ENCODE measurements at regions not wholly inside any gene's neighbourhood (a gene's known extent, or its start where the extent isn't known, plus 50 kb on each side); places are given as distances from the start of the nearest gene placed in this dataset.

GRCh38 chr9:110133608-110134210 lies 74.2 kb downstream of the C9orf152 start:
- H3K4me3 ChIP-seq (replicated peaks in 1 of 2; ENCODE audit: low read depth in 2 of 2, low read length in 2 of 2): no peak overlapping the region
- peak; percentile 56 to 80 for DNase-seq (ENCODE audit: low read depth in 2 of 2)
- TF ChIP-seq, protein P1, sequence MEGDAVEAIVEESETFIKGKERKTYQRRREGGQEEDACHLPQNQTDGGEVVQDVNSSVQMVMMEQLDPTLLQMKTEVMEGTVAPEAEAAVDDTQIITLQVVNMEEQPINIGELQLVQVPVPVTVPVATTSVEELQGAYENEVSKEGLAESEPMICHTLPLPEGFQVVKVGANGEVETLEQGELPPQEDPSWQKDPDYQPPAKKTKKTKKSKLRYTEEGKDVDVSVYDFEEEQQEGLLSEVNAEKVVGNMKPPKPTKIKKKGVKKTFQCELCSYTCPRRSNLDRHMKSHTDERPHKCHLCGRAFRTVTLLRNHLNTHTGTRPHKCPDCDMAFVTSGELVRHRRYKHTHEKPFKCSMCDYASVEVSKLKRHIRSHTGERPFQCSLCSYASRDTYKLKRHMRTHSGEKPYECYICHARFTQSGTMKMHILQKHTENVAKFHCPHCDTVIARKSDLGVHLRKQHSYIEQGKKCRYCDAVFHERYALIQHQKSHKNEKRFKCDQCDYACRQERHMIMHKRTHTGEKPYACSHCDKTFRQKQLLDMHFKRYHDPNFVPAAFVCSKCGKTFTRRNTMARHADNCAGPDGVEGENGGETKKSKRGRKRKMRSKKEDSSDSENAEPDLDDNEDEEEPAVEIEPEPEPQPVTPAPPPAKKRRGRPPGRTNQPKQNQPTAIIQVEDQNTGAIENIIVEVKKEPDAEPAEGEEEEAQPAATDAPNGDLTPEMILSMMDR (IDR thresholded peaks at IDR 0.05; ENCODE audit: low read depth, low read length): no peak

DNA sequence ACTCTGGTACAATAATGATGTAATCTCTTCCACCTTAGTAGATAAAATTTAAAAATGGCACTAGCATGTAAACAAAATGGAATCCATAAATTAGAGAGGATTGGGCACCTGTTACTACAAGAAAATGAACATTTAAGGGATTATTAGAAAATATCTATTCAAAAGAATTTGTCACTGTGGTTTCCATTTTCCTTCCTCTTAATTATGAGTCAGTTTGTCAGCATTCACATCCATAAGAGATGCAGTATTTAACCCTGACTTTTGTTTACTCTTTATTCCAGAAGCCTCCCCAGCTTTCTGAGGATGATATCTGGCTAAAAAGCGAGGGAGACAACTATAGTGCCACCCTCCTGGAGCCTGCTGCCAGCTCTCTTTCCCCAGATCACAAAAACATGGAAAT lies 72.1 kb downstream of the C9orf152 start:
- peak in 1 of 2 donors; percentile 48 for DNase-seq (ENCODE audit: low read depth in 2 of 2)
- no peak overlapping the region for H3K4me3 ChIP-seq (replicated peaks in 1 of 2; ENCODE audit: low read depth in 2 of 2, low read length in 2 of 2)
- TF ChIP-seq, protein P1 (IDR thresholded peaks at IDR 0.05; ENCODE audit: low read depth, low read length): no peak

DNA sequence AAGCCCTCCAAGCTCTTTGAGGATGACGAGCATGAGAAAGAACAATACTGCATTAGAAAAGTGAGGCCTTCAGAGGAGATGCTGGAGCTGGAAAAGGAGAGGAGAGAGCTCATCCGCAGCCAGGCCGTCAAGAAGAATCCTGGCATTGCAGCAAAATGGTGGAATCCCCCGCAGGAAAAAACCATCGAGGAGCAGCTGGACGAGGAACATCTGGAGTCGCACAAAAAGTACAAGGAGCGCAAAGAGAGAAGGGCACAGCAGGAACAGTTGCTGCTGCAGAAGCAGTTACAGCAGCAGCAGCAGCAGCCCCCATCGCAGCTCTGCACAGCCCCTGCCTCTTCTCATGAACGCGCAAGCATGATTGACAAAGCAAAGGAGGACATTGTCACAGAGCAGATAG lies 71.2 kb downstream of the C9orf152 start:
- no peak overlapping the region for H3K4me3 ChIP-seq (replicated peaks in 1 of 2; ENCODE audit: low read depth in 2 of 2, low read length in 2 of 2)
- DNase-seq (ENCODE audit: low read depth in 2 of 2): no peak
- TF ChIP-seq, protein P1 (IDR thresholded peaks at IDR 0.05; ENCODE audit: low read depth, low read length): no peak

GRCh38 chr9:110140276-110140675 lies 67.7 kb downstream of the C9orf152 start:
- no peak overlapping the region for H3K4me3 ChIP-seq (replicated peaks in 1 of 2; ENCODE audit: low read depth in 2 of 2, low read length in 2 of 2)
- DNase-seq (ENCODE audit: low read depth in 2 of 2): no peak
- TF ChIP-seq, protein P1 (IDR thresholded peaks at IDR 0.05; ENCODE audit: low read depth, low read length): no peak

GRCh38 chr9:110141227-110141793 lies 66.6 kb downstream of the C9orf152 start:
- no peak overlapping the region for H3K4me3 ChIP-seq (replicated peaks in 1 of 2; ENCODE audit: low read depth in 2 of 2, low read length in 2 of 2)
- TF ChIP-seq, protein P1 (IDR thresholded peaks at IDR 0.05; ENCODE audit: low read depth, low read length): no peak
- DNase-seq (ENCODE audit: low read depth in 2 of 2): peak; percentile 93 to 97

DNA sequence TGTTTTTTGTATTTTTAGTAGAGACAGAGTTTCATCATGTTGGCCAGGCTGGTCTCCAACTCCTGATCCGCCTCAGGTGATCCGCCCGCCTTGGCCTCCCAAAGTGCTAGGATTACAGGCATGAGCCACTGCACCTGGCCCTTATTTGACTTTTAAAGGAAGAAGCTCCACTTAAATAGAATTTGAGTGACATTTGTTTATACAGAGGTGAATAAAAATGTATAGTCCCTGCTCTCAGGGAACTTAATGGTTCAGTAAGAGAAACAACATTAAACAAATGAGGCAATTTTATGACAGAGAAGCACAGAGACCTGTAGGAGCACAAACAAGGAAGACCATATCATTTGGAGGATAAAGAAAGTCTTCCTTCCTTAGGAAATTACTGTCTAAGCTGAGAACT lies 65.7 kb downstream of the C9orf152 start:
- no peak for DNase-seq (ENCODE audit: low read depth in 2 of 2)
- TF ChIP-seq, protein P1 (IDR thresholded peaks at IDR 0.05; ENCODE audit: low read depth, low read length): no peak

More for the DNA sequence above, 65.7 kb downstream of the C9orf152 start:
- no peak overlapping the region for H3K4me3 ChIP-seq (replicated peaks in 1 of 2; ENCODE audit: low read depth in 2 of 2, low read length in 2 of 2)
